ENCODE measurements at regions not wholly inside any gene's neighbourhood (a gene's known extent, or its start where the extent isn't known, plus 50 kb on each side); places are given as distances from the start of the nearest gene placed in this dataset.

DNA sequence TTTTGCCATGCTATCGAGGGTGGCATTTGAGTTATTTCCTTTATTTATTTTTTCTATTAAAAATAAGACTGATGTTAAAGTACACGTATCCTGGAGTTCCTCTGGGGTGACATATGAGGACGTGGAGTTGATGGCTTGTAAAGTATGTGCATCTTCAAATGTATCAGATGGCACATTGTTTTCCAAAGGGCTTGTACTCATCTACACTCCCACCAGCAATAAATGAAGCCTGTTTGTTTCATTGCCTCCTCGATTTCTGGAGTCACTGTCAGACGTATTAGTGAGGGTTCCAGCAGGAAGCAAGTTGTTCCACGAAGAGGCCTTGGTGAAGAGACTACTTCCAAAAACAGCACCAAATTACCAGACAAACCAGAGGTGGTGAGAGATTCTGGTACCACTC is 423.9 kb downstream of the NPHP4 start:
- no peak for DNase-seq (ENCODE audit: low read depth)
- H3K4me3 ChIP-seq (ENCODE audit: low read depth, low read length): no peak overlapping the region

DNA sequence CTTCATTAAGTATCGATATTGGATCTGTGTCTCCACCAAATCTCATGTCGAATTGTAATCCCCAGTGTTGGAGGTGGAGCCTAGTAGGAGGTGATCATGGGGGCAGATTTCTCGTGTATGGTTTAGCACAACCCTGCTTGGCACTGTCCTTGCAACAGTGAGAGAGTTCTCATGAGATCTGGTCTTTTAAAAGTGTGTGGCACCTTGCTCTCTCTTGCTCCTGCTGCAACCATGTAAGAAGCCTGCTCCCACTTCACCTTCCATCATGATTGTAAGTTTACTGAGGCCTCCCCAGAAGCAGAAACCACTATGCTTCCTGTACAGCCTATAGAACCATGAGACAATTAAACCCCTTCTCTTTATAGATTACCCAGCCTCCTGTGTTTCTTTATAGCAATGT is 424.4 kb downstream of the NPHP4 start:
- no peak overlapping the region for H3K4me3 ChIP-seq (ENCODE audit: low read depth, low read length)
- DNase-seq (ENCODE audit: low read depth): no peak

DNA sequence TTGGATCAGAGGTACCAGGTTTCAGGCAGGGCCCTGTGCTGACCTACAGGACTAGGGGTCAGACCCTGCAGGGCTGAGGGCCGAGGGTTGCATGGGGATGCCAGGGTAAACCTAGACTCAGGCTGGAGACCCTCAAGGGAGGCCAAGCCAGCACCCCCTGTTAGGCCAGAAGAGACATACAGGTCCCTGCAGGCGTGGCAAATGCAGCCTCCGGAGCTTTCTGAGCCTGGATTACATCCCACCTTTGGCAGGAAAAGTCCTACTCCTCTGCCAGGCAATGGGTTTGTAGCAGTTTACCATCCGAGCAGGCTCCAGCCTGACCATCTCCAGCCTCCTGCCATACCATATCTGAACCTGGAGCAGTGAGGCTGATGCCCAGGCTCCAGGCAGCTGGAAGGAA is 425.3 kb downstream of the NPHP4 start:
- no peak for DNase-seq (ENCODE audit: low read depth)
- H3K4me3 ChIP-seq (ENCODE audit: low read depth, low read length): no peak overlapping the region

DNA sequence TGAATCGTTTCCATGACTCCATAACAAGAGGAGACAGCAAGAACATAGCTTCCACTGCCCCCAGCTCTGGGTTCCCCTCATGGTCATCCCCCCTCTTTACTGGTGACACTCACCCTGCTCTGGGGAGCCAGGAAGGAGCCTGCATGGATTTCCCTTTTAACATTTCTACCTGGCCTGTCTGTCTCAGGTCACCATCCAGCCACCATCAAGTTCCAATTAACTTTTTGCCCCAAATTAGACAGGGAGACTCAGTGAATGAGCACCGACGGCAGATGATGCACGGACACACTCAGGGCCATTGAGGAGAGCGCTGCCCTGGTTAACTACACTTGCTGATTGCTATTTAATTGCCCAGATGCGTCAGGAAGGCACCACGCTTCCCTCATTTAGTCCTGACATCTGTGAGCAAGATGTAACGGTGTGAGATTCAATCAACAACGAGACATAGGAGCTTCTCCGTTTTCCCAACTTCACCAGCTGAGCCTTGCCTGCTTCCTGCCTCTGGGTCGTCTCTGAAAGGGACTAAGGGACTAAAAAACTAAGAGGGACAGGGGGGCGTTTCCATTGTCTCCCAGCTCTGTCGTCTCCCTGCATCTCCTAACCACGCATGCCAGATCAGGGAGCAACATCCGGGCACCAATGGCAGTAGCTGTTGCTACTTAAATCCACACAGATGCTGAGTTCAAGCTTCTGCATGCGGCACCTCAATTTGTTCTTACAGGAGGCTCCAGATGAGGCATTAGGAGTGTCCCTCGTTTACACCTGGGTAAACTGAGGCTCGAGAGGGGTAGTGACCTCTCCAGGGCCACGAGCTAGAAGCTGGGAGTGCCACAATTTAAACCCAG is 426.7 kb downstream of the NPHP4 start:
- DNase-seq (ENCODE audit: low read depth): no peak
- H3K4me3 ChIP-seq (ENCODE audit: low read depth, low read length): no peak overlapping the region

DNA sequence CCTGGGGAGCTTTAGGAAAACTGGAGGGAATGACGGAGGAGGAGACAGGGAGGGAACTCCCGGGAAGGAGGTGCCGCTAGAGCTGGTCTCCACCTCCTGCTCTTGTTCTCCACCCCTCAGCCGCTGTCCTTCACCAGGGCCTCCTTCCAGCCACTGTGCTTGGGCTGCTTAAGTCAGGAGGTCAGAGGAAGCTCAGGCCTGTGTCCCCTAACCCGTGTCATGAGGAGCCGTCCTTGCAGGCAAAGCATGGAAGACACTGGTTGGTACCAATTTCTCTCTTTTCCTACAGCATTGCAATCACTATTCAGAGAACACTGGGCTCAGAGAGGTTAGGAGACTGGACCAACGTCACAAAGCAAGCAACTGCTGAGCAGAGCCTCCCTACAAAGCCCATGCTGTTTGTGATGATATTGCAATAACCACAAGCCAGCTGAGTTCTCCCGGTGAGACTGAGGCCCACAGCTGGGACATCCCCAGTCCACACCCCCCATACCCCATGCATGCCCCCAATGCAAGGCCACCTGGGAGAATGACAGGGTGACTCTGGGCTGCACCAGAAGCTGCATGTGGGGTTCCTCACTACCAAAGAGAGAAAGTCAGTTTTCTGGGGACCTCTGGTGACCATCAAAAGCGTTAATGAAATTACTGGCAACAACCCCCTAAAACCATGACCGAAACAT is 427.5 kb downstream of the NPHP4 start:
- no peak overlapping the region for H3K4me3 ChIP-seq (ENCODE audit: low read depth, low read length)
- no peak for DNase-seq (ENCODE audit: low read depth)

DNA sequence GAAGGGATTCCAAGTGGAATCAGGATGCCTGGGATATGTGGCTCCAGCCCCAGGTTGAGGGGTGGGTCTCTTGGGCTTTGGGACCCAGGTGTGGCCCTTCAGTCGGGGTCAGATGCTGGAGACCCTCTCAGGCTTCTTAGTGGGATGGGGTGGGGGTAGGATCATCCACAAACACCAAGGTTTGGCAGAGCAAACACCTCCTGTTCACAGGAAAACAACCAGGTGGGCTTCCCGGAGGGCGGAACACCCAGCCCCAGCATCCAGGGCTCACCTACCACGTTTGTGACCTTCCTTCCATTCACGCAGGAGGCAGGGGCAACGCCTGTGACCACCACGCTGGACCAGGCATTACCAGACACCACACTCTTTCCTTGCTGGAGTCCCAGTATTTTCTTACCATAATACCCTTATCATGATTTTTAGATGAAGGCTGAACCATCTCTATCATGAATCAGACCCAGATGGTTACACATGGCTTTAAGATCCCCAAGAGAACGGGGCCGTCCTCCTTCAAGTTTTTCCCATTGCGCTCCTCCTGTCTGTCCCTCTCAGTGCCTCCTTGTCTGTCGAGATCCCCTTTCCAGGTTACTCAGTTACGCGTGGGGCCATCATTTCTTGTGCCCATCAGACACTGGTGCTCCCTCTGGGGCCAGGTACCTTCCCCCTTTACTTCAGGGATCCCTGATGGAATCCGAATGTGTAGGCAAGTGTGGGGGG is 428.2 kb downstream of the NPHP4 start:
- no peak for DNase-seq (ENCODE audit: low read depth)
- no peak overlapping the region for H3K4me3 ChIP-seq (ENCODE audit: low read depth, low read length)

DNA sequence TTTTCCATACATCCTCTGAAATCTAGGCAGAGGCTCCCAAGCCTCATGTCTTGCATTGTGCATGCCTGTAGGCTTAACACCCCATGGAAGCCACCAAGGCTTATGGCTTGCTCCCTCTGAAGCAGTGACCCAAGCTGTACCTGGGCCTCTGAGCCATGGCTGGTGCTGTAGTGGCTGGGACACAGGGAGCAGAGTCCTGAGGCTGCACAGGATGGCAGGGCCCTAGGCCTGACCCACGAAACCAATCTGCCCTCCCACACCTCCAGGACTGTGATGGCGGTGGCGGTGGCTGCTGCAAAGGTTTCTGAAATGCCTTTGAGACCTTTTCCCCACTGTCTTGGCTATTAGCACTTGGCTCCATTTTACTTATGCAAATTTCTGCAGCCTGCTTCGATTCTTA is 429.5 kb downstream of the NPHP4 start:
- no peak overlapping the region for H3K4me3 ChIP-seq (ENCODE audit: low read depth, low read length)
- DNase-seq (ENCODE audit: low read depth): no peak

DNA sequence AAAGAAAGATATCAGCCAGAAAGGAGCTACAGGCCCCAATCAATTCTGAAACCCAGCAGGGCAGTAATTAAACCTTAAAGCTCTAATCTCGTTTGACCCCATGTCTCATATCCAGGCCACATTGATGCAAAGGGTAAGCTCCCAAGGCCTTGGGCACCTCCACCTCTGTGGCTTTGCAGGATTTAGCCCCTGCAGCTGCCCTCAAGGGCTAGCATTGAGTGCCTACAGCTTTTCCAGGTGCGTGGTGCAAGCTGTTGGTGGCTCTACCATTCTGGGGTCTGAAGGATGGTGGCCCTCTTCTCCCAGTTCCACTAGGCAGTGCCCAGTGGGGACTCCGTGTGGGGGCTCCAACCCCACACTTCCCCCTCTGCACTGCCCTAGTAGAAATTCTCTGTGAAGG is 429.9 kb downstream of the NPHP4 start:
- no peak for DNase-seq (ENCODE audit: low read depth)
- H3K4me3 ChIP-seq (ENCODE audit: low read depth, low read length): no peak overlapping the region

DNA sequence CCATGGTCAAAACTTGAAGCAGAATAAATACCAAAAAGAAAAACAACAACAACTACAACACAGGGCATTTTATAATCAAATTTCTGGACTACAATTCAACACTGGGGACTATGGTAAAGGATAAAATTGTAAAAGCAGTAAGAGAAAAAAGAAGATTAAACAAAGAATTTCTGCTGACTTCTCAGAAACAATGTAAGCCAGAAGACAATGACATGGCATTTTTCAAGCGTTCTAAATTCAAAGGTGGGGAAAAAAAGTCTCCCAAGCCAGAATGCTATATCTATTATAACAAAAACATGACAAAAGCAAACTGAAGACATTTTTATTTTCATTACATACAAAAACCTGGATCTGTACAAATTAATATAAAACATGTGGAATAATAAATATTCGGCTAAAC is 433.1 kb downstream of the NPHP4 start:
- no peak overlapping the region for H3K4me3 ChIP-seq (ENCODE audit: low read depth, low read length)
- DNase-seq (ENCODE audit: low read depth): no peak

DNA sequence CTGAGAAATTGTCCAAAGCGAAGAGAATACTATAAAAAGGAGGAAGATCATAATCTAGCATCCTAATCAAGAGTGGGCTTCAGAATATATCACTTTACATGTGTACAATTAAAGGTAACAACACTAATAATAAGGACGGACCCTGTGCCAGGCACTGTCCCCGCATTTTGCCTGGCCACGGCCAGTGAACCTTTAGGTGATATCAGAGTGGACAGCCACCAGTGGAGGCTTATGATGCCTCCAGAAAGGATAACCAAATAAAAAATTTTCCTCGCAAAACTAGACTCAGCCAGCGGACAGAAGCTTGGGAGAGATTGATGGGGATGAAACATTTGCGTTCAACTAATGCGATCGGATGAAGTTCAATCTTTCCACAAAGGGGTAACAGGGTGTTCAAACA is 436.4 kb downstream of the NPHP4 start:
- DNase-seq (ENCODE audit: low read depth): no peak
- no peak overlapping the region for H3K4me3 ChIP-seq (ENCODE audit: low read depth, low read length)

DNA sequence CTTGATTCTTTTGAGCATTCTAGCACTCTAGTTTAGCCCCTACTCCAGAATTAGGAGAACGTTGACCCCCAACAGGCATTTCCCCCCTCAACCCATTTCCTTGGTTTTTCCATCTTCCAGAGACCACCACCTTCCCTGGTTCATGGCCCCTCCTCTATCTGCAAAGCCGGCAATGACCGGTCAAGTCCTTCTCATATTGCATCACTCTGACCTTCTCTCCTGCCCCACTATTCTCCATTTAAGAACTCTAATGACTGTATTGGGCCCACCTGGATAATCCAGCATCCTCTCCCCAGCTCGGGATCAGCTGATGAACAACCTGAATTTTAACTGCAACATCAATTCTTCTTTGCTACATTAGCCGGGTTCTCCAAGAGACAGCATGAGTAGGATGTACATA is 437.4 kb downstream of the NPHP4 start:
- H3K4me3 ChIP-seq (ENCODE audit: low read depth, low read length): no peak overlapping the region
- DNase-seq (ENCODE audit: low read depth): no peak

DNA sequence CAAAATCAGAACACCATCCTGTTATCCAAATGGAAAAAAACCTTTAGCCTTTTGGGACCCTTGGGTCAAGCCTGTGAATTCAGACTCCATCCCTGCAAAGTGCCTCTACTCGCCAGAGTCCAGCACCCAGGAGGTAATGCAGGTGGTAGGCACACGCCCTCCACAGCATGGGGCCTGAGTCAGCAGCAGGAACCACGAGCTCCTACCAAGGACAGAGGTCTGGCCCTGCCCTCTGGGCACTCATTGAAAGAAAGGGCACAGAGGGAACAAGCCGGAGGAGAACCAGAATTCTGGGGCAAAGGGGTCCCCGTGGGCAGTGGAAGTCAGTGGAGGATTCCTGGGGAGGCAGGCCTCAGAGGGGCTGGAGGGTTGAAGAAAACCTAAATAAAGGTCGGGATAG is 438.1 kb downstream of the NPHP4 start:
- DNase-seq (ENCODE audit: low read depth): no peak
- no peak overlapping the region for H3K4me3 ChIP-seq (ENCODE audit: low read depth, low read length)

DNA sequence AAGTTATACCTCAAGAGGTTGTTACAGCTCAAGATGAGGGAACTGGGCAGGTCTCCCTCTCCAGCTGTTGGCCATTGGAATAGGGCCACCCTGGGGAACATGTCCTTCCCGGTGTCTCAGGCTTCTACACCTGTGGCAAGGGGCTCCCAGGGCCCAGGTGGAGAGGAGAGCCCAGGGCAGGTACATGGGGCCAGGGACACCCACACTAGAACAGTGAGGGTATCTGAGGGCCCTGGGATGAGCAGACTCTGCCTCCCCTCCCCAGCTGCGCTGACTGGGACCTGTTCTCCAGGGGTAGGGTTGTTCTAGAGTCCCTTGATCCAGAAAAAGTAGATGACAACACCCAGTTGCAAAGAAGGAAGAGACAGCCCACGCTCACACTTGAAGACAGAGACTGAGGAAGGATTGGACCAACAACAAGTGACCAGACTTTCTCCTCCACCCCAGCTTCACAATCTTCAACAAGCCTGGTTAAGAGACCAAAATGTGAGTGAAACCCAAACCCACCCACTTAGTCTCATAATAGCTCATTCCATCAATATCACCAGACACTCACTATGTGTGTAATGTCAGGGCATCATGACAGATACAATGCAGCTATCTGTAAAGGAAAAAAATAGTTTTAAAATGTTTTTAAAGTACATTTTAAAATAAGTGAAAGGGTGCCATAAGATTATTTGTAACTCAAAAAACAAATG is 439.3 kb downstream of the NPHP4 start:
- no peak for DNase-seq (ENCODE audit: low read depth)
- no peak overlapping the region for H3K4me3 ChIP-seq (ENCODE audit: low read depth, low read length)

DNA sequence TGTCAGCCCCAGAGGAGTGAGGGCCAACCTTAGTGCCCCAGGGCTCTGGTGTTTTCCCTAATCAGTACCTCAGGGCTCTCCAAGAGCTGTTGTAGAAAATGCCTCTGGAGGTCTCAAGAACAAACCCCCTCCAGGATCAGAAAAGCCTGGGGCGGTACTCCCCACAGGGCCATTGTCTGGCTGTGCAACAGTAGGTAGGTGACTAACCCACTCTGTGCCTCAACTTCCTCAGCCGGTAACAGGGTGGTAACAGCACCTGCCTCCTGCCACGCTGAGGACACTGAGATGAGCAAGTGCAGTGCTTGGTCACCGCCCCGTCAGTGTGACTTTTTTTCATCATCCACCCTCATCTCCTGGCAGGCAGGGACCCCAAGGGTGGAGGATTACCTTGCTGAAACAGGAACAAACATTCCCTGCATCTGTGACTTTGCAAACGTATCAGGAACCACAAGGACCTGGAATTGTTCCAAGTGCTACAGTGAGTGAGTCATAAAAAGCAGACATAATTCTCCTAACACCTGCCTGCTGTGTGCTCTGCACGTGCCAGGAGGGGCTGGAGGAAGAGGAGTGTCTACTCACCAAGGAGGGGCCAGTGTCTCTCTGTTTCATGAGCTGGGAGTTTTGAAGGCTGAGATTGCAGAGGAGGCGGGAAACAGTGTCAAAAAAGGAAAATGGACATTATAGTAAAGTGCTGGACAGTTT is 440.8 kb downstream of the NPHP4 start:
- no peak for DNase-seq (ENCODE audit: low read depth)
- no peak overlapping the region for H3K4me3 ChIP-seq (ENCODE audit: low read depth, low read length)

DNA sequence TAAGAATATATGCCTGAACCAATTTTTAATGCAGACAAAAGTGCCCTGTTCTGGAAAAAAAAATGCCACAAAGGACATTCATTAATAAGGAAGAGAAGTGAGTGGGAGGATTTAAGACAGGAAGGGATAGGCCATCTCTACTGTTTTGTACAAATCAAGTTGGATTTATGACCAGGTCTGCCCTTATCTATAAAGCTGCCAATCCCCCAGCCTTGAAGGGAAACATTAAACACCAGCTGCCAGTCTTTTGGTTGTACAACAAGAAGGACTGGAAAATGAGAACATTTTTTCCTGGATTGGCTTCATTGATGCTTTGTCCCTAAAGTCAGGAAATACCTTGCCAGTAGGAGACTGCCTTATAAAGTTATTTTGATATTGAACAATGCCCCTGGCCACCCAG is 444.0 kb downstream of the NPHP4 start:
- DNase-seq (ENCODE audit: low read depth): no peak
- H3K4me3 ChIP-seq (ENCODE audit: low read depth, low read length): no peak overlapping the region

DNA sequence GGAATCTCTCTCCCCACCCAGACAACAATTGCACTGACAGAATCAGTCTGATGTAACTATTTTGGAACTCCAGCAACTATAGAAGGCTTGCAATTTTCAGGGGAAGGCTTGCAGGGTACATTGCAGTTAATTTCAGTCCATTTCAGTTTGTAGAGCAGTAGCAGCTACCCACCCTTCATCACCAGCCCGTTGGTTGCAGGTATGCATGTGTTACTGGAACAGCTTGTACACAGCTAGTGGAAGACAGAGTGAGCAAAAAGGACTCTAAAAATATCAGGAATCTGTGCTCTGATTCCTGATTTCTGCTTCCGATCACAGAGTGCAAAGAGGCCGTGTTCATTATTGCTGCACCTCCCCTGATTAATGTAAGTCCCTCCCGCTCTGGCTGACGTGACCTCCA is 449.0 kb downstream of the NPHP4 start:
- H3K4me3 ChIP-seq (ENCODE audit: low read depth, low read length): no peak overlapping the region
- no peak for DNase-seq (ENCODE audit: low read depth)

DNA sequence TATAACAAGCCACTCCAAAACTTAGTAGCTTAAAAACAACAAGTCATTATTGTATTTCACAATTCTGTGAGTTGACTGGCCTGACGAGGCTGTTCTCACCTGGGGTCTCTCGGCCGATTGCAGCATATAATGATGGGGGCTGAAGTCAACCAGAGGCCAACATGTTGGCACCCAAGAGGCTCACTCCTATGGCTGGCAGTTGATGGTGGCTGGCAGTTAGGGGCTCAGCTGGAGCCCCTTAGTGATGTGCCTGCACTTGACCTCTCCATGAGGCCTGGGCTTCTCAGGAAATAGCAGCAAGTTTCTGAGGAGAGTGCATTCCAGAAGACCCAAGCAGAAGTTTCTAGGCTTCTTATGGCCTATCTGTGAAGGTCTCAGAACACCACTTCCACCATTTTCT is 459.4 kb downstream of the NPHP4 start:
- no peak for DNase-seq (ENCODE audit: low read depth)
- H3K4me3 ChIP-seq (ENCODE audit: low read depth, low read length): no peak overlapping the region

DNA sequence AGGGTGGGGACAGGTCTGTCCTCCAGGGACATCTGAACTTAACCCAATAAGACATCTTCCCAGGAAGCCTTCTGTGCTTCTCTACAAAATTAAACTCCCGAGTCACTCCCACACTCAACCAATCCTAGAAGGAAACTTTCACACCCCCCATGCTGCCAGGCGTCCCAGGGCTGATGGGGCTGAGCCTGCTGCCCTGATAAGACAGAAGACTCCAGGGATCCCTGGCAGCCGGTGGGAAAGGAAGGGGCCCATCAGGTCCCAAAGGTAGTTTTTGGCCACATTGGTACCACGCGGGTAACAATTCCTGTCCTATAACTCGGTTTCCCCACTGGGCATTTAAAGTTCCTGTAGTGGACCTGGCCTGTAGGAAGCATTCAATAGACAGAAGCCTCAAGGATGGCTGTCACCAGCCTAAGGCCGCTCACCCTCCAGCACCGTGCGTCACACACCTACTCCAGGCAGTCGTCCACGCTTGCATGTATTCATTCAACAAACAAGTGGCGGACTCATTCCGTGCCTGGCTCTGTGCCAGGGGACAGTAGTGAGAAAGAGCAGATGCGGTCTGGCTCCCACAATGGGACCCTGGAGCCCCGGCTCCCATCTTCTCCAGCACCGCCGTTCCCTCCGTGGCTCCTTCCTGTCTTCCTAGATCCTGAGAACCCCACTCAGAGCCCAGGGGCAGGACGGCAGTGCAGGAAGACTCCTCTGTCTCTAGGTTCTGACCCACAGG is 465.2 kb downstream of the NPHP4 start:
- DNase-seq (ENCODE audit: low read depth): no peak
- H3K4me3 ChIP-seq (ENCODE audit: low read depth, low read length): no peak overlapping the region

DNA sequence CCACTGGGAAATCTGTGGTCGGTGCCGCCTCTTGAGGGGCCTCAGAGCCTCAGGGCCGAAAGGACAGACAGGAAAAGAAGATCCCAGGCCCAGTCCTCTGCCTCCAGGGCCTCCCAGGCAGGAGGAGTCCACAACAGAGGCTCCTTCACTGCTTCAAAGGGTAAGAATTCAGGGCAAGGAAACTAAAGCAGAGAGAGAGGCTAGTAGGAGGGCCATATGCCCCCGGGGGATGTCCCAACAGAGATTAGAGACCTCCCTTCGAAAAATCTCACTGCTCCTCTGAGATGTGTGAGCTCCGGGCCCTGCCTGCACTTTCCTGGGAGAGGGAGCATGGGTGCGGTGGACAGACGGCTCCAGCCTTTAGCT is 465.9 kb downstream of the NPHP4 start:
- H3K4me3 ChIP-seq (ENCODE audit: low read depth, low read length): no peak overlapping the region
- no peak for DNase-seq (ENCODE audit: low read depth)
